LNCaP clone FGC (cell line): ENCODE measurements at regions not wholly inside any gene's neighbourhood (a gene's known extent, or its start where the extent isn't known, plus 50 kb on each side); places are given as distances from the start of the nearest gene placed in this dataset.

Experiments used
- DNase-seq: peaks from one replicate; pipeline ENCODE4 v3.0.0-alpha.2; 2011; ENCODE audit warnings: low read depth
- H3K4me3 ChIP-seq: 2 replicates; pipeline ENCODE4 v1.5.1; 2011; ENCODE audit warnings: mild to moderate bottlenecking, low read depth, low read length, control low read depth
- CTCF ChIP-seq: IDR thresholded peaks from 2 replicates; pipeline ENCODE4 v1.5.1; 2012; ENCODE audit warnings: mild to moderate bottlenecking; ENCODE audit not compliant: control insufficient read depth, insufficient read depth; ENCODE audit errors: extremely low read depth

GRCh38 chr5:135179308-135179980 lies 145.4 kb upstream of the PITX1 start:
- TF ChIP-seq CTCF: no peak
- no peak for DNase-seq
- H3K4me3 ChIP-seq: no peak overlapping the region

- no peak overlapping the region for H3K4me3 ChIP-seq
- no peak for TF ChIP-seq CTCF
- no peak for DNase-seq
Observed at GRCh38 chr5:135178476-135179155, 144.6 kb upstream of the PITX1 start.

GRCh38 chr5:135177591-135177990 lies 143.6 kb upstream of the PITX1 start:
- no peak overlapping the region for H3K4me3 ChIP-seq
- TF ChIP-seq CTCF: no peak
- DNase-seq: no peak

- DNase-seq: no peak
- no peak overlapping the region for H3K4me3 ChIP-seq
- no peak for TF ChIP-seq CTCF
Observed at GRCh38 chr5:135176991-135177390, 143.0 kb upstream of the PITX1 start.

- no peak overlapping the region for H3K4me3 ChIP-seq
- TF ChIP-seq CTCF: peak; percentile 14; the same call in 1 of the 2 replicates
- DNase-seq: no peak
Observed at GRCh38 chr5:135174315-135175096, 140.5 kb upstream of the PITX1 start.

- no peak overlapping the region for H3K4me3 ChIP-seq
- DNase-seq: no peak
- TF ChIP-seq CTCF: no peak
Observed at GRCh38 chr5:135173662-135174290, 139.7 kb upstream of the PITX1 start.
